HL-60 (cell line): ENCODE measurements at regions not wholly inside any gene's neighbourhood (a gene's known extent, or its start where the extent isn't known, plus 50 kb on each side); places are given as distances from the start of the nearest gene placed in this dataset.

Experiments
- DNase-seq, 2 experiments: peaks; one replicate each; pipeline ENCODE4 v3.0.0-alpha.2; 2010 to 2020; ENCODE audit warnings: low read depth in 1 of 2, low spot score in 1 of 2
- H3K27ac ChIP-seq: fragments of 250-450 bp; sonication (Bioruptor Pico); replicated peaks from 2 replicates; pipeline ENCODE4 v1.5.1; 2020; ENCODE audit warnings: mild to moderate bottlenecking, moderate library complexity
- H3K27me3 ChIP-seq: fragments of 250-450 bp; sonication (Bioruptor Pico); 2 replicates; pipeline ENCODE4 v1.5.1; 2021; ENCODE audit warnings: mild to moderate bottlenecking, moderate library complexity; ENCODE audit not compliant: insufficient read depth, poor library complexity, severe bottlenecking
- H3K4me3 ChIP-seq: replicated peaks from 2 replicates; pipeline ENCODE4 v1.5.1; 2011; ENCODE audit warnings: mild to moderate bottlenecking, control low read depth, low read length; ENCODE audit not compliant: insufficient read depth
- GABPA ChIP-seq: IDR thresholded peaks from 2 replicates; pipeline ENCODE4 v1.6.1; 2012; ENCODE audit warnings: low read depth
- POLR2AphosphoS5 ChIP-seq: IDR thresholded peaks from 2 replicates; pipeline ENCODE4 v1.6.1; 2012; ENCODE audit warnings: low read depth
- SPI1 ChIP-seq: IDR thresholded peaks from 2 replicates; pipeline ENCODE4 v1.6.1; 2012; ENCODE audit warnings: low read depth, mild to moderate bottlenecking, borderline replicate concordance
- TF ChIP-seq, protein P1 (sequence below): IDR thresholded peaks from 2 replicates; pipeline ENCODE4 v1.6.1; 2012; ENCODE audit warnings: low read depth; ENCODE audit not compliant: insufficient replicate concordance
- TF ChIP-seq, protein P2 (sequence below): IDR thresholded peaks from one replicate; pipeline ENCODE4 v1.5.1; 2011; ENCODE audit warnings: low read length, control low read depth, inconsistent platforms; ENCODE audit not compliant: insufficient read depth

DNA sequence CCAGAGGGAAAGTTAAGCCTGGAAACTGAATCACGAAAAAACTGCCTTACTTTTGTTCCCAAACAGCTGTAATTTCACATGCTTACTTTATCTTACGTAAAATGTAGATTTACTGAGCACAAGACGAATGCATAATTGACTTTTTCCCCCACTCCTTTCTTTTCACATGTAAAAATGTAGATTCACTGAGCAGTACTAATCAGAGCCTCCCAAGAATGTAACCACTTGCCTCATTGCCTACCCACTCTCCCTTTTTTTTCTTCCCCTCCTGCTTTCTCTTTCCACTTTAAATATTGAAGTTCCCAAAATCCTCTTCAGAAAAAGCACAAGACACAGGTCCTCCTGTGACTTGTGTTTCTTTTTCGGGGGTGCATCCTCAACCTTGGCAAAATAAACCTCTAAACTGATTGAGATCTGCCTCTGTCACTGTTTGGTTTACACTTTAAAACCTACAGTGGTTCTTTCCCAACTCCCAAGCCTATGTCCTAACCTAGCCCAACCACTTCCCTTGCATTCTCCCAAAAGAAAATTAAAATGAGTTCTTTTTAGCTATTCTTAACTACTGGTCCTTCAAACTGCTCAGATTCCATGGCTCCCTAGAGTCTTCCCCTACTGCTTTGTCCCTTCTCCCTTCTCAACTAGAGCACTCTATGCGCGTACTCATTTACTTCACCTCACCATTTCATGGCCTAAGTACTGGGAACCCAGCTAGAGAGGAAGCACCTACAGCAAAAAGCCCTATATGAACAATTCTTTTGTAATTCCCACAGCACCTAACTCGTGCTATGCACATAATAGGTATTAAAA lies 236.6 kb upstream of the MKLN1 start:
- no peak for DNase-seq
- H3K4me3 ChIP-seq: no peak overlapping the region
- no peaks in the 10 kb centered on the region for H3K27me3 ChIP-seq
- H3K27ac ChIP-seq: no peak overlapping the region
- no peak for TF ChIP-seq GABPA
- TF ChIP-seq SPI1: no peak
- TF ChIP-seq, protein P1, sequence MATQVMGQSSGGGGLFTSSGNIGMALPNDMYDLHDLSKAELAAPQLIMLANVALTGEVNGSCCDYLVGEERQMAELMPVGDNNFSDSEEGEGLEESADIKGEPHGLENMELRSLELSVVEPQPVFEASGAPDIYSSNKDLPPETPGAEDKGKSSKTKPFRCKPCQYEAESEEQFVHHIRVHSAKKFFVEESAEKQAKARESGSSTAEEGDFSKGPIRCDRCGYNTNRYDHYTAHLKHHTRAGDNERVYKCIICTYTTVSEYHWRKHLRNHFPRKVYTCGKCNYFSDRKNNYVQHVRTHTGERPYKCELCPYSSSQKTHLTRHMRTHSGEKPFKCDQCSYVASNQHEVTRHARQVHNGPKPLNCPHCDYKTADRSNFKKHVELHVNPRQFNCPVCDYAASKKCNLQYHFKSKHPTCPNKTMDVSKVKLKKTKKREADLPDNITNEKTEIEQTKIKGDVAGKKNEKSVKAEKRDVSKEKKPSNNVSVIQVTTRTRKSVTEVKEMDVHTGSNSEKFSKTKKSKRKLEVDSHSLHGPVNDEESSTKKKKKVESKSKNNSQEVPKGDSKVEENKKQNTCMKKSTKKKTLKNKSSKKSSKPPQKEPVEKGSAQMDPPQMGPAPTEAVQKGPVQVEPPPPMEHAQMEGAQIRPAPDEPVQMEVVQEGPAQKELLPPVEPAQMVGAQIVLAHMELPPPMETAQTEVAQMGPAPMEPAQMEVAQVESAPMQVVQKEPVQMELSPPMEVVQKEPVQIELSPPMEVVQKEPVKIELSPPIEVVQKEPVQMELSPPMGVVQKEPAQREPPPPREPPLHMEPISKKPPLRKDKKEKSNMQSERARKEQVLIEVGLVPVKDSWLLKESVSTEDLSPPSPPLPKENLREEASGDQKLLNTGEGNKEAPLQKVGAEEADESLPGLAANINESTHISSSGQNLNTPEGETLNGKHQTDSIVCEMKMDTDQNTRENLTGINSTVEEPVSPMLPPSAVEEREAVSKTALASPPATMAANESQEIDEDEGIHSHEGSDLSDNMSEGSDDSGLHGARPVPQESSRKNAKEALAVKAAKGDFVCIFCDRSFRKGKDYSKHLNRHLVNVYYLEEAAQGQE: no peak
- TF ChIP-seq POLR2AphosphoS5: no peak
- TF ChIP-seq, protein P2, sequence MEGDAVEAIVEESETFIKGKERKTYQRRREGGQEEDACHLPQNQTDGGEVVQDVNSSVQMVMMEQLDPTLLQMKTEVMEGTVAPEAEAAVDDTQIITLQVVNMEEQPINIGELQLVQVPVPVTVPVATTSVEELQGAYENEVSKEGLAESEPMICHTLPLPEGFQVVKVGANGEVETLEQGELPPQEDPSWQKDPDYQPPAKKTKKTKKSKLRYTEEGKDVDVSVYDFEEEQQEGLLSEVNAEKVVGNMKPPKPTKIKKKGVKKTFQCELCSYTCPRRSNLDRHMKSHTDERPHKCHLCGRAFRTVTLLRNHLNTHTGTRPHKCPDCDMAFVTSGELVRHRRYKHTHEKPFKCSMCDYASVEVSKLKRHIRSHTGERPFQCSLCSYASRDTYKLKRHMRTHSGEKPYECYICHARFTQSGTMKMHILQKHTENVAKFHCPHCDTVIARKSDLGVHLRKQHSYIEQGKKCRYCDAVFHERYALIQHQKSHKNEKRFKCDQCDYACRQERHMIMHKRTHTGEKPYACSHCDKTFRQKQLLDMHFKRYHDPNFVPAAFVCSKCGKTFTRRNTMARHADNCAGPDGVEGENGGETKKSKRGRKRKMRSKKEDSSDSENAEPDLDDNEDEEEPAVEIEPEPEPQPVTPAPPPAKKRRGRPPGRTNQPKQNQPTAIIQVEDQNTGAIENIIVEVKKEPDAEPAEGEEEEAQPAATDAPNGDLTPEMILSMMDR: no peak

DNA sequence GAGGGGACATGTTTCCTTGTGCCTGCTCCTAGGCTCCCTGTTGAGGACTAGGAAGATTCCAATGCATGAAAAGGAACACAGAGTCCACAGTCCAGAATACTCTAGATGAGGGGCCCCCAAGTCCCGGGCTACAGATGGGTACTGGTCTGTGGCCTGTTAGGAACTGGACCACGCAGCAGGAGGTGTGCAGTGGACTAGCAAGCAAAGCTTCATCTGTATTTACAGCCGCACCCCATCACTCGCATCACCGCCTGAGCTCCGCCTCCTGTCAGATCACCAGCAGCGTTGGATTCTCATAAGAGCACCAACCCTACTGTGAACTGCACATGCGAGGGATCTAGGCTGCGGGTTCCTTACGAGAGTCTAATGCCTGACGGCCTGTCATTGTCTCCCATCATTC lies 233.0 kb upstream of the MKLN1 start:
- no peak for TF ChIP-seq POLR2AphosphoS5
- TF ChIP-seq, protein P2: no peak
- TF ChIP-seq SPI1: no peak
- TF ChIP-seq, protein P1: no peak
- no peak for TF ChIP-seq GABPA
- no peak for DNase-seq
- Histone ChIP-seq H3K27ac (no peak overlapping the region), H3K4me3 (no peak overlapping the region), H3K27me3 (no peaks in the 10 kb centered on the region)

DNA sequence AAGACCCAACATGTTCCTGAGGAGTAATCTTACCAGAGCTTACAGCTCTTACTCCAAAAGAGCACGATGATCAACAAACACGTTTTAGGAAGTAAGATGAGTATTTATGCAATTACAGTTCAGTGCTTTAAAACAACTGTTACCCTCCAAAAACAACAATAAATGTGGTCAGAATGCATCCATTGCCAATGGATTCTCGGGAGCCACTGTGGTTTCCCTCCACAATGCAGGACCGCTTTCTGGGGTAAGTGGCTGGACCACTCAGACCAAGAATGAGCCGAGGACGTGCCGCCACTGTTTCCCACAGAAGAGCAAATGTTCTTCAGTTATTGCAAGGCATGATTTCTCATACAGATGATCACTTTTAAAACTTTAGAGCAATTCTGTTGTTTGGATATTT lies 232.3 kb upstream of the MKLN1 start:
- no peak for TF ChIP-seq GABPA
- TF ChIP-seq, protein P2: no peak
- TF ChIP-seq POLR2AphosphoS5: no peak
- TF ChIP-seq, protein P1: no peak
- TF ChIP-seq SPI1: no peak
- H3K27ac ChIP-seq: no peak overlapping the region
- no peak for DNase-seq
- no peaks in the 10 kb centered on the region for H3K27me3 ChIP-seq
- H3K4me3 ChIP-seq: no peak overlapping the region
